ENCODE measurements at regions not wholly inside any gene's neighbourhood (a gene's known extent, or its start where the extent isn't known, plus 50 kb on each side); places are given as distances from the start of the nearest gene placed in this dataset.

DNA sequence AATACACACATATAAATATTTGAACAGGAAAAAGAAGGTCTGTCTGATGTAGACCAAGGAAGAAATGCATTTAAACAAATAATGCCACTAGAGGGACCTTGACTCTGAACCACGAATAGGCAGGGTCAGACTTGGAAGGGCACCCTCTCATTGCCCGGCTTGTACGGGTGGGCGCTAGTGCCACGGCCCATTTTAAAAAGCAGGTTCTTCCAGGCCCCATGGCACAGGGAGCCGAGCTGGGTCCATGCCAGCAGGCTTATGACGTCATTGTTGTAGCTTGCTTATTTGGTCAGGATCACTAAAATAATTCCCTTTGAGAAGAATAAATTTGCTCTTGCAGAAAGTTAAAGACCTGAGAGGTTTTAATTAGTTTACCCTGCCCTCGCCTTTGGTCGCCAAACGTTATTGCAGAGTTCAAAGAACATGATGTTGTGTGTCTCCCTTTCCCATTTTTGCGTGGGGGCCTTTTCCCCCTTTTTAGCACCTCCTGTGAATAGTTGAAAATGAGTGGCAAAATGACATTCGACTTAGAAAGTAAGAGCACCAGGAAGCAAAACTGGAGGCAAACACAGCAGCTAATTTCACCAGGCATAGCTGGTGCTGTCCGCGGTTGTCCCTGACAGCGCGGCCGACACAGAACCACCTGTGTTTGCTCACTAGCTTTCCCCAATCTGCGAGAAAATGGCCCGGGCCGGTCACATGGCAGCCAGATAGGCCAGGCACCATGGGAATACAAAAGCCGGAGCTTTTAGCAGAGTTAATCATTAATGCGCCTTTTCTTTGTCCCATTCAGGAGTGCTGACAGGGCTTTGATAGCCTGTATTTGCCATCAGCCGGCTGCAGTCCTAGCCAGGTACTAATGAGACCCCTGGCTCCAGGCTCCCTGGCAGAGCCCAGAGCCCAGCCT is 93.8 kb downstream of the FOXA2 start:
- peak; percentile 33 for TF ChIP-seq CTCF (conservative IDR thresholded peaks at IDR 0.05; ENCODE audit: low read length)
- no peak for TF ChIP-seq EZH2phosphoT487 (IDR thresholded peaks at IDR 0.05; ENCODE audit: borderline replicate concordance)

All from Loucy (cell line).